Mesodermal cell (in vitro differentiated cells): ENCODE measurements at regions not wholly inside any gene's neighbourhood (a gene's known extent, or its start where the extent isn't known, plus 50 kb on each side); places are given as distances from the start of the nearest gene placed in this dataset.

Experiments
- H3K27ac ChIP-seq: 2 replicates; pipeline ENCODE4 v1.7.0; 2013; ENCODE audit warnings: mild to moderate bottlenecking, low read depth, low read length, moderate library complexity; ENCODE audit not compliant: severe bottlenecking
- H3K36me3 ChIP-seq: 2 replicates; pipeline ENCODE4 v1.7.1; 2013; ENCODE audit warnings: mild to moderate bottlenecking, low read length, moderate library complexity; ENCODE audit not compliant: control insufficient read depth, insufficient read depth
- H3K4me1 ChIP-seq: one replicate; pipeline ENCODE4 v1.7.1; 2013; ENCODE audit warnings: mild to moderate bottlenecking, low read length; ENCODE audit not compliant: insufficient read depth, control insufficient read depth, poor library complexity, severe bottlenecking
- H3K4me3 ChIP-seq: 2 replicates; pipeline ENCODE4 v1.7.0; 2013; ENCODE audit warnings: low read length, control low read depth, mild to moderate bottlenecking; ENCODE audit not compliant: insufficient read depth, poor library complexity, severe bottlenecking; ENCODE audit errors: extremely low read depth
- H3K9me3 ChIP-seq: 2 replicates; pipeline ENCODE4 v1.7.1; 2013; ENCODE audit warnings: mild to moderate bottlenecking, low read length, moderate library complexity; ENCODE audit not compliant: control insufficient read depth
- WGBS, 2 experiments: methylation state at CpG; one replicate each; pipeline ENCODE4 v1.1.5; 2013; ENCODE audit warnings: missing lambda C conversion rate in 2 of 2; ENCODE audit not compliant: insufficient coverage in 2 of 2; 5-methylcytosine and 5-hydroxymethylcytosine counted together

- H3K4me1 ChIP-seq: no peaks in the 10 kb centered on the region
- no peaks in the 10 kb centered on the region for H3K9me3 ChIP-seq
- no peak overlapping the region for H3K27ac ChIP-seq
- H3K4me3 ChIP-seq: no peak overlapping the region
- H3K36me3 ChIP-seq: no peaks in the 10 kb centered on the region
- WGBS, 2 experiments: 91 to 92% methylated on average over 7 of the region's 7 CpGs
Observed at GRCh38 chr9:108722396-108722795, 133.4 kb downstream of the ACTL7B start.

GRCh38 chr9:108720191-108720642, 135.6 kb downstream of the ACTL7B start:
- H3K36me3 ChIP-seq: no peaks in the 10 kb centered on the region
- H3K4me1 ChIP-seq: no peaks in the 10 kb centered on the region
- H3K4me3 ChIP-seq: no peak overlapping the region
- WGBS, 2 experiments: 58 to 60% methylated on average over 2 of the region's 2 CpGs
- no peak overlapping the region for H3K27ac ChIP-seq
- no peaks in the 10 kb centered on the region for H3K9me3 ChIP-seq

GRCh38 chr9:108710424-108710823, 145.4 kb downstream of the ACTL7B start:
- Histone ChIP-seq H3K9me3 (no peaks in the 10 kb centered on the region), H3K36me3 (no peaks in the 10 kb centered on the region), H3K27ac (no peak overlapping the region), H3K4me1 (no peaks in the 10 kb centered on the region), H3K4me3 (no peak overlapping the region)
- WGBS, 2 experiments: 76 to 100% methylated on average over 2 to 3 of the region's 3 CpGs

GRCh38 chr9:108709997-108710396, 145.8 kb downstream of the ACTL7B start:
- Histone ChIP-seq H3K36me3 (no peaks in the 10 kb centered on the region), H3K9me3 (no peaks in the 10 kb centered on the region), H3K27ac (no peak overlapping the region), H3K4me3 (no peak overlapping the region), H3K4me1 (no peaks in the 10 kb centered on the region)
- WGBS, 2 experiments: no CpG with 5 or more reads among the region's 1 CpG

- Histone ChIP-seq H3K27ac (no peak overlapping the region), H3K4me1 (no peaks in the 10 kb centered on the region), H3K9me3 (no peaks in the 10 kb centered on the region), H3K4me3 (no peak overlapping the region), H3K36me3 (no peaks in the 10 kb centered on the region)
Observed at GRCh38 chr9:108709126-108709525, 146.7 kb downstream of the ACTL7B start.

GRCh38 chr9:108708448-108708847, 147.3 kb downstream of the ACTL7B start:
- H3K4me1 ChIP-seq: no peaks in the 10 kb centered on the region
- no peak overlapping the region for H3K27ac ChIP-seq
- no peaks in the 10 kb centered on the region for H3K9me3 ChIP-seq
- no peak overlapping the region for H3K4me3 ChIP-seq
- WGBS, 2 experiments: 90 to 92% methylated on average over 5 to 9 of the region's 9 CpGs
- H3K36me3 ChIP-seq: no peaks in the 10 kb centered on the region

GRCh38 chr9:108707120-108707519, 148.7 kb downstream of the ACTL7B start:
- H3K4me3 ChIP-seq: no peak overlapping the region
- H3K9me3 ChIP-seq: no peaks in the 10 kb centered on the region
- WGBS, 2 experiments: 82 to 100% methylated on average over 1 of the region's 3 CpGs
- H3K27ac ChIP-seq: no peak overlapping the region
- no peaks in the 10 kb centered on the region for H3K4me1 ChIP-seq
- H3K36me3 ChIP-seq: no peaks in the 10 kb centered on the region

- no peak overlapping the region for H3K27ac ChIP-seq
- no peaks in the 10 kb centered on the region for H3K9me3 ChIP-seq
- H3K36me3 ChIP-seq: no peaks in the 10 kb centered on the region
- no peak overlapping the region for H3K4me3 ChIP-seq
- WGBS, 2 experiments: 79 to 97% methylated on average over 2 to 3 of the region's 4 CpGs
- H3K4me1 ChIP-seq: no peaks in the 10 kb centered on the region
Observed at GRCh38 chr9:108704156-108704852, 151.5 kb downstream of the ACTL7B start.

GRCh38 chr9:108703429-108703828, 152.4 kb downstream of the ACTL7B start:
- H3K27ac ChIP-seq: no peak overlapping the region

GRCh38 chr9:108702681-108703080, 153.1 kb downstream of the ACTL7B start:
- Histone ChIP-seq H3K4me1 (no peaks in the 10 kb centered on the region), H3K36me3 (no peaks in the 10 kb centered on the region), H3K4me3 (no peak overlapping the region), H3K9me3 (no peaks in the 10 kb centered on the region), H3K27ac (no peak overlapping the region)
- WGBS, 2 experiments: 77 to 78% methylated on average over 3 to 4 of the region's 4 CpGs

More at GRCh38 chr9:108703429-108703828, 152.4 kb downstream of the ACTL7B start:
- Histone ChIP-seq H3K4me3 (no peak overlapping the region), H3K36me3 (no peaks in the 10 kb centered on the region), H3K9me3 (no peaks in the 10 kb centered on the region), H3K4me1 (no peaks in the 10 kb centered on the region)
- 89 to 97% methylated on average over 8 to 9 of the region's 9 CpGs for WGBS, 2 experiments

GRCh38 chr9:108698801-108699200, 157.0 kb downstream of the ACTL7B start:
- no CpG with 5 or more reads among the region's 1 CpG for WGBS, 2 experiments
- Histone ChIP-seq H3K27ac (no peak overlapping the region), H3K4me1 (no peaks in the 10 kb centered on the region), H3K36me3 (no peaks in the 10 kb centered on the region), H3K4me3 (no peak overlapping the region), H3K9me3 (no peaks in the 10 kb centered on the region)
